ENCODE measurements at regions not wholly inside any gene's neighbourhood (a gene's known extent, or its start where the extent isn't known, plus 50 kb on each side); places are given as distances from the start of the nearest gene placed in this dataset.

DNA sequence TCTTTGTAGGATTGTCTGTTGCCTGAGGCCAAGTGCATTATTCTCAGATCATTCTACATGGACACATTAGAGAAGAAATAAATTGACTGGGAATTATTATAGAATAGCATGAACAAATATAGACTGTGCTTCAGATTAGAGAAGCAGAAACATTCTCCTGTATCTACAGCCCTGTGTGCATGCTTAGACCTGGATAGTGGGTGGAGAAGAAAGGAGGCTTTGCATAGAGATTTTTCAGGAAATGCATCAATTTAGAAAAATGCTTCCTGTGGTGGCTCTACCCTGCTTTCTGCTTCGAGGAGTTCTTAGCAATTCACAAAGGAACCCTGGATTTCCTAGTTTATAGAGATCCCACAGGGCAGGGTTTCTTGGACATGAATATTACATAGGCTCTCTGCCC lies 66.7 kb downstream of the IRX1 start:
- intact Hi-C loops (cut with DNase I) = no loop called here
- Histone ChIP-seq H3K36me3 (ENCODE audit: control insufficient read depth in 2 of 3, insufficient read depth in 3 of 3, low read length in 3 of 3) (no peaks in the 10 kb centered on the region), H3K9ac (ENCODE audit: low read length in 3 of 3) (no peak overlapping the region), H3K27me3 (ENCODE audit: control insufficient read depth, insufficient read depth, low read length) (no peaks in the 10 kb centered on the region), H3K9me3 (ENCODE audit: control insufficient read depth in 2 of 3, insufficient read depth in 1 of 3, low read length in 3 of 3) (no peaks in the 10 kb centered on the region), H3K27ac (ENCODE audit: low read depth in 2 of 2, low read length in 2 of 2) (no peak overlapping the region), H3K4me3 (ENCODE audit: low read length in 3 of 3) (no peak overlapping the region), H3K4me1 (ENCODE audit: control insufficient read depth in 2 of 3, insufficient read depth in 2 of 3, low read depth in 1 of 3, low read length in 3 of 3) (no peaks in the 10 kb centered on the region)
- FAIRE-seq (no peak), DNase-seq (no peak)
- TF ChIP-seq, protein P1, sequence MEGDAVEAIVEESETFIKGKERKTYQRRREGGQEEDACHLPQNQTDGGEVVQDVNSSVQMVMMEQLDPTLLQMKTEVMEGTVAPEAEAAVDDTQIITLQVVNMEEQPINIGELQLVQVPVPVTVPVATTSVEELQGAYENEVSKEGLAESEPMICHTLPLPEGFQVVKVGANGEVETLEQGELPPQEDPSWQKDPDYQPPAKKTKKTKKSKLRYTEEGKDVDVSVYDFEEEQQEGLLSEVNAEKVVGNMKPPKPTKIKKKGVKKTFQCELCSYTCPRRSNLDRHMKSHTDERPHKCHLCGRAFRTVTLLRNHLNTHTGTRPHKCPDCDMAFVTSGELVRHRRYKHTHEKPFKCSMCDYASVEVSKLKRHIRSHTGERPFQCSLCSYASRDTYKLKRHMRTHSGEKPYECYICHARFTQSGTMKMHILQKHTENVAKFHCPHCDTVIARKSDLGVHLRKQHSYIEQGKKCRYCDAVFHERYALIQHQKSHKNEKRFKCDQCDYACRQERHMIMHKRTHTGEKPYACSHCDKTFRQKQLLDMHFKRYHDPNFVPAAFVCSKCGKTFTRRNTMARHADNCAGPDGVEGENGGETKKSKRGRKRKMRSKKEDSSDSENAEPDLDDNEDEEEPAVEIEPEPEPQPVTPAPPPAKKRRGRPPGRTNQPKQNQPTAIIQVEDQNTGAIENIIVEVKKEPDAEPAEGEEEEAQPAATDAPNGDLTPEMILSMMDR (IDR thresholded peaks at IDR 0.05; ENCODE audit: borderline replicate concordance, extremely low read depth, insufficient read depth) = no peak

GRCh38 chr5:3671337-3671736 lies 75.7 kb downstream of the IRX1 start:
- H3K9me3 ChIP-seq (ENCODE audit: control insufficient read depth in 2 of 3, insufficient read depth in 1 of 3, low read length in 3 of 3) = no peaks in the 10 kb centered on the region
- FAIRE-seq (no peak), DNase-seq (no peak)
- H3K4me1 ChIP-seq (ENCODE audit: control insufficient read depth in 2 of 3, insufficient read depth in 2 of 3, low read depth in 1 of 3, low read length in 3 of 3) = no peaks in the 10 kb centered on the region
- TF ChIP-seq, protein P1 (IDR thresholded peaks at IDR 0.05; ENCODE audit: borderline replicate concordance, extremely low read depth, insufficient read depth) = no peak
- H3K27me3 ChIP-seq (ENCODE audit: control insufficient read depth, insufficient read depth, low read length) = no peaks in the 10 kb centered on the region
- no peak overlapping the region for H3K27ac ChIP-seq (ENCODE audit: low read depth in 2 of 2, low read length in 2 of 2)
- no peak overlapping the region for H3K9ac ChIP-seq (ENCODE audit: low read length in 3 of 3)
- no peaks in the 10 kb centered on the region for H3K36me3 ChIP-seq (ENCODE audit: control insufficient read depth in 2 of 3, insufficient read depth in 3 of 3, low read length in 3 of 3)
- intact Hi-C loops (cut with DNase I) = no loop called here
- H3K4me3 ChIP-seq (ENCODE audit: low read length in 3 of 3) = no peak overlapping the region

DNA sequence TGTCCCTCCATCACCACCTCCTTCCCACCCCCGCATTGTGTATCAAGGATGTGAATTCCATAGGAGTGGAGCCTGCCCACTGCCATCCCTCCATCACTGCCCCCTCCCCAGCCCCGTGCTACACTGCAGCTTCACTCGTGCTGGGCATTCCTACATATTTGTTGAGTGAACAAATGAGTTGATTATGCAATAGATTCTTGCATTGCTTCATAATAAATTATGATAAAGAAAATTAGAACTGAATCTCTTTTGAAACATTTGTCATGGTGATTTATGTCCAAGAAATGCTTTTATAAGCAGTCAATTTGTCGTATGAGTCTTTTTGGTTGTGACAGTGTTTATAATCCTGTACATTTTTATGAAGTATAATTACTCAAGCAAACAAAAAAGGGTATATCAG lies 83.2 kb downstream of the IRX1 start:
- H3K9me3 ChIP-seq (ENCODE audit: control insufficient read depth in 2 of 3, insufficient read depth in 1 of 3, low read length in 3 of 3) = no peaks in the 10 kb centered on the region
- H3K4me3 ChIP-seq (ENCODE audit: low read length in 3 of 3) = no peak overlapping the region
- H3K36me3 ChIP-seq (ENCODE audit: control insufficient read depth in 2 of 3, insufficient read depth in 3 of 3, low read length in 3 of 3) = no peaks in the 10 kb centered on the region
- FAIRE-seq (no peak), DNase-seq (no peak)
- no peak overlapping the region for H3K27ac ChIP-seq (ENCODE audit: low read depth in 2 of 2, low read length in 2 of 2)
- TF ChIP-seq, protein P1 (IDR thresholded peaks at IDR 0.05; ENCODE audit: borderline replicate concordance, extremely low read depth, insufficient read depth) = no peak
- no peak overlapping the region for H3K9ac ChIP-seq (ENCODE audit: low read length in 3 of 3)
- H3K27me3 ChIP-seq (ENCODE audit: control insufficient read depth, insufficient read depth, low read length) = no peaks in the 10 kb centered on the region
- intact Hi-C loops (cut with DNase I) = no loop called here
- H3K4me1 ChIP-seq (ENCODE audit: control insufficient read depth in 2 of 3, insufficient read depth in 2 of 3, low read depth in 1 of 3, low read length in 3 of 3) = no peaks in the 10 kb centered on the region

GRCh38 chr5:3680821-3681220 lies 85.2 kb downstream of the IRX1 start:
- Histone ChIP-seq H3K9me3 (ENCODE audit: control insufficient read depth in 2 of 3, insufficient read depth in 1 of 3, low read length in 3 of 3) (no peaks in the 10 kb centered on the region), H3K27me3 (ENCODE audit: control insufficient read depth, insufficient read depth, low read length) (no peaks in the 10 kb centered on the region), H3K9ac (ENCODE audit: low read length in 3 of 3) (no peak overlapping the region), H3K4me3 (ENCODE audit: low read length in 3 of 3) (no peak overlapping the region), H3K4me1 (ENCODE audit: control insufficient read depth in 2 of 3, insufficient read depth in 2 of 3, low read depth in 1 of 3, low read length in 3 of 3) (no peaks in the 10 kb centered on the region), H3K36me3 (ENCODE audit: control insufficient read depth in 2 of 3, insufficient read depth in 3 of 3, low read length in 3 of 3) (no peaks in the 10 kb centered on the region), H3K27ac (ENCODE audit: low read depth in 2 of 2, low read length in 2 of 2) (no peak overlapping the region)
- intact Hi-C loops (cut with DNase I) = no loop called here
- FAIRE-seq (no peak), DNase-seq (no peak)
- TF ChIP-seq, protein P1 (IDR thresholded peaks at IDR 0.05; ENCODE audit: borderline replicate concordance, extremely low read depth, insufficient read depth) = no peak

Measured in kidney (tissue), 13 donors.